ENCODE measurements at regions not wholly inside any gene's neighbourhood (a gene's known extent, or its start where the extent isn't known, plus 50 kb on each side); places are given as distances from the start of the nearest gene placed in this dataset.
"Not testable (repeated sequence)": the region's sequence is repeated elsewhere in the genome, so short reads cannot be mapped to it uniquely, and the experiment has no call there.

GRCh38 chr6:75031102-75031501 lies 174.8 kb downstream of the COL12A1 start:
- DNase-seq = not testable (repeated sequence)

- DNase-seq = no peak
Measured at GRCh38 chr6:75029333-75029732, 176.5 kb downstream of the COL12A1 start.

- no peak for DNase-seq
Measured at GRCh38 chr6:75025371-75025770, 180.5 kb downstream of the COL12A1 start.

GRCh38 chr6:75024828-75025227 lies 181.0 kb downstream of the COL12A1 start:
- no peak for DNase-seq

- DNase-seq = no peak
Measured at GRCh38 chr6:75023634-75024033, 182.2 kb downstream of the COL12A1 start.

GRCh38 chr6:75020971-75021370 lies 184.9 kb downstream of the COL12A1 start:
- DNase-seq = no peak

- no peak for DNase-seq
Measured at GRCh38 chr6:75020376-75020775, 185.5 kb downstream of the COL12A1 start.

GRCh38 chr6:75012018-75012417 lies 193.8 kb downstream of the COL12A1 start:
- no peak for DNase-seq

GRCh38 chr6:75003984-75004383 lies 201.9 kb downstream of the COL12A1 start:
- not testable (repeated sequence) for DNase-seq

- no peak for DNase-seq
Measured at GRCh38 chr6:74997646-74998045, 208.2 kb downstream of the COL12A1 start.

GRCh38 chr6:74993136-74993535 lies 212.7 kb downstream of the COL12A1 start:
- no peak for DNase-seq

- no peak for DNase-seq
Measured at GRCh38 chr6:74991573-74992332, 214.1 kb downstream of the COL12A1 start.

- DNase-seq = peak in 1 of 2 donors; percentile 5
Measured at GRCh38 chr6:74979065-74979766, 226.6 kb downstream of the COL12A1 start.

GRCh38 chr6:74976701-74977100 lies 229.2 kb downstream of the COL12A1 start:
- no peak for DNase-seq

- no peak for DNase-seq
Measured at GRCh38 chr6:74976026-74976425, 229.8 kb downstream of the COL12A1 start.

- no peak for DNase-seq
Measured at GRCh38 chr6:74973591-74973990, 232.3 kb downstream of the COL12A1 start.

- DNase-seq = no peak
Measured at GRCh38 chr6:74971633-74972032, 234.2 kb downstream of the COL12A1 start.

- DNase-seq = no peak
Measured at GRCh38 chr6:74969591-74970267, 236.1 kb downstream of the COL12A1 start.

- DNase-seq = no peak
Measured at GRCh38 chr6:74967821-74968220, 238.0 kb downstream of the COL12A1 start.

- no peak for DNase-seq
Measured at GRCh38 chr6:74966712-74967111, 239.1 kb downstream of the COL12A1 start.

GRCh38 chr6:74964871-74965441 lies 240.9 kb downstream of the COL12A1 start:
- no peak for DNase-seq

- no peak for DNase-seq
Measured at GRCh38 chr6:74956559-74957428, 249.1 kb downstream of the COL12A1 start.

Measured in inflammatory macrophage treated with lipopolysaccharide for 1 hour (primary cell).